ENCODE measurements at regions not wholly inside any gene's neighbourhood (a gene's known extent, or its start where the extent isn't known, plus 50 kb on each side); places are given as distances from the start of the nearest gene placed in this dataset.

DNA sequence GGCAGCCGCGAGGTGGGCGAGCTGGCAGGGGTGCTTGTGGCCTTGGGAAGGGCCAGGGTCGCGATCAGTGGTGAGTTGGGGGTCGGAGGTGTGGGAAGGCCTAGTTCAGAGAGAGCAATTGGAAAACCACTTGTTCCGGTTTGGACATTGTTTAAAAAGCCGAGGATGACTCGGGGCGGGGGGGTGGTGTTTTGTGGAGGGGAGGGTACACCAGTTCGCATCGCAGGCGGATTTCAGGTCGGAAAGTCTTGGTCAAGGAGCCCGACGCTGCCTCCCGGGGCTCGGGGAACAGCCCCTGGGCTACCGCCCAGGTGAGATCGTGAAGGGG is 66.4 kb downstream of the KPNA2 start:
- H3K4me3 ChIP-seq (replicated peaks; ENCODE audit: insufficient read depth, low read length) = peak overlapping the region; percentile 65
- DNase-seq (ENCODE audit: low read depth in 1 of 2, low spot score in 1 of 2) = no peak
- no peaks in the 10 kb centered on the region for H3K27me3 ChIP-seq (ENCODE audit: insufficient read depth, poor library complexity, severe bottlenecking)
- TF ChIP-seq SPI1 (IDR thresholded peaks at IDR 0.05; ENCODE audit: borderline replicate concordance, low read depth) (no peak), GABPA (IDR thresholded peaks at IDR 0.05; ENCODE audit: low read depth) (no peak), POLR2AphosphoS5 (IDR thresholded peaks at IDR 0.05; ENCODE audit: low read depth) (no peak)
- TF ChIP-seq, protein P1, sequence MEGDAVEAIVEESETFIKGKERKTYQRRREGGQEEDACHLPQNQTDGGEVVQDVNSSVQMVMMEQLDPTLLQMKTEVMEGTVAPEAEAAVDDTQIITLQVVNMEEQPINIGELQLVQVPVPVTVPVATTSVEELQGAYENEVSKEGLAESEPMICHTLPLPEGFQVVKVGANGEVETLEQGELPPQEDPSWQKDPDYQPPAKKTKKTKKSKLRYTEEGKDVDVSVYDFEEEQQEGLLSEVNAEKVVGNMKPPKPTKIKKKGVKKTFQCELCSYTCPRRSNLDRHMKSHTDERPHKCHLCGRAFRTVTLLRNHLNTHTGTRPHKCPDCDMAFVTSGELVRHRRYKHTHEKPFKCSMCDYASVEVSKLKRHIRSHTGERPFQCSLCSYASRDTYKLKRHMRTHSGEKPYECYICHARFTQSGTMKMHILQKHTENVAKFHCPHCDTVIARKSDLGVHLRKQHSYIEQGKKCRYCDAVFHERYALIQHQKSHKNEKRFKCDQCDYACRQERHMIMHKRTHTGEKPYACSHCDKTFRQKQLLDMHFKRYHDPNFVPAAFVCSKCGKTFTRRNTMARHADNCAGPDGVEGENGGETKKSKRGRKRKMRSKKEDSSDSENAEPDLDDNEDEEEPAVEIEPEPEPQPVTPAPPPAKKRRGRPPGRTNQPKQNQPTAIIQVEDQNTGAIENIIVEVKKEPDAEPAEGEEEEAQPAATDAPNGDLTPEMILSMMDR (IDR thresholded peaks at IDR 0.05; ENCODE audit: insufficient read depth, low read length) = no peak
- TF ChIP-seq, protein P2, sequence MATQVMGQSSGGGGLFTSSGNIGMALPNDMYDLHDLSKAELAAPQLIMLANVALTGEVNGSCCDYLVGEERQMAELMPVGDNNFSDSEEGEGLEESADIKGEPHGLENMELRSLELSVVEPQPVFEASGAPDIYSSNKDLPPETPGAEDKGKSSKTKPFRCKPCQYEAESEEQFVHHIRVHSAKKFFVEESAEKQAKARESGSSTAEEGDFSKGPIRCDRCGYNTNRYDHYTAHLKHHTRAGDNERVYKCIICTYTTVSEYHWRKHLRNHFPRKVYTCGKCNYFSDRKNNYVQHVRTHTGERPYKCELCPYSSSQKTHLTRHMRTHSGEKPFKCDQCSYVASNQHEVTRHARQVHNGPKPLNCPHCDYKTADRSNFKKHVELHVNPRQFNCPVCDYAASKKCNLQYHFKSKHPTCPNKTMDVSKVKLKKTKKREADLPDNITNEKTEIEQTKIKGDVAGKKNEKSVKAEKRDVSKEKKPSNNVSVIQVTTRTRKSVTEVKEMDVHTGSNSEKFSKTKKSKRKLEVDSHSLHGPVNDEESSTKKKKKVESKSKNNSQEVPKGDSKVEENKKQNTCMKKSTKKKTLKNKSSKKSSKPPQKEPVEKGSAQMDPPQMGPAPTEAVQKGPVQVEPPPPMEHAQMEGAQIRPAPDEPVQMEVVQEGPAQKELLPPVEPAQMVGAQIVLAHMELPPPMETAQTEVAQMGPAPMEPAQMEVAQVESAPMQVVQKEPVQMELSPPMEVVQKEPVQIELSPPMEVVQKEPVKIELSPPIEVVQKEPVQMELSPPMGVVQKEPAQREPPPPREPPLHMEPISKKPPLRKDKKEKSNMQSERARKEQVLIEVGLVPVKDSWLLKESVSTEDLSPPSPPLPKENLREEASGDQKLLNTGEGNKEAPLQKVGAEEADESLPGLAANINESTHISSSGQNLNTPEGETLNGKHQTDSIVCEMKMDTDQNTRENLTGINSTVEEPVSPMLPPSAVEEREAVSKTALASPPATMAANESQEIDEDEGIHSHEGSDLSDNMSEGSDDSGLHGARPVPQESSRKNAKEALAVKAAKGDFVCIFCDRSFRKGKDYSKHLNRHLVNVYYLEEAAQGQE (IDR thresholded peaks at IDR 0.05; ENCODE audit: insufficient replicate concordance, low read depth) = no peak
- no peak overlapping the region for H3K27ac ChIP-seq (replicated peaks)

DNA sequence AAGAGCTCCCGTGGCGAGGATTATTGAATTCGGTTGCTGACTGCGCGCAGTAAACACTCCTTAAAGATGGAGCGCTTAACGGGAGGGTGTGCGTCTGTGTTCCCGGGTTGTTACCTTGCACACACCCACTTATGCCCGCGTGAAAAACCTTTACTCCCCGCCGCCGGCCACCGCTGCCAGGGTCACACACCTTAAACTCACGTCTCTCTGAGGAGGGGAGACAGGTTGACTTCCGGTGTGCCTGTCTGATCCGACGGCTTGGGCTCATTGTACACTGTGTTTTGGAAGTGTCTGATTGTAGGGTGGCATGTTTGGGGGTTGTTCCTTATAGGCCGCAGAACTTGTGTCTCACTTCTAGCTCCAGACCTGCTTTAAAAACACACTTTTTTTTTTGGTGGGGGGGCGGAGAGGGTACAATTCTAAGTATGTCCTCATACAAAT is 66.8 kb downstream of the KPNA2 start:
- Histone ChIP-seq H3K27me3 (ENCODE audit: insufficient read depth, poor library complexity, severe bottlenecking) (no peaks in the 10 kb centered on the region), H3K4me3 (replicated peaks; ENCODE audit: insufficient read depth, low read length) (peak overlapping the region; percentile 65), H3K27ac (replicated peaks) (no peak overlapping the region)
- TF ChIP-seq SPI1 (IDR thresholded peaks at IDR 0.05; ENCODE audit: borderline replicate concordance, low read depth) (no peak), GABPA (IDR thresholded peaks at IDR 0.05; ENCODE audit: low read depth) (no peak), POLR2AphosphoS5 (IDR thresholded peaks at IDR 0.05; ENCODE audit: low read depth) (no peak)
- TF ChIP-seq, protein P1 (IDR thresholded peaks at IDR 0.05; ENCODE audit: insufficient read depth, low read length) = no peak
- TF ChIP-seq, protein P2 (IDR thresholded peaks at IDR 0.05; ENCODE audit: insufficient replicate concordance, low read depth) = no peak
- DNase-seq (ENCODE audit: low read depth in 1 of 2, low spot score in 1 of 2) = no peak

DNA sequence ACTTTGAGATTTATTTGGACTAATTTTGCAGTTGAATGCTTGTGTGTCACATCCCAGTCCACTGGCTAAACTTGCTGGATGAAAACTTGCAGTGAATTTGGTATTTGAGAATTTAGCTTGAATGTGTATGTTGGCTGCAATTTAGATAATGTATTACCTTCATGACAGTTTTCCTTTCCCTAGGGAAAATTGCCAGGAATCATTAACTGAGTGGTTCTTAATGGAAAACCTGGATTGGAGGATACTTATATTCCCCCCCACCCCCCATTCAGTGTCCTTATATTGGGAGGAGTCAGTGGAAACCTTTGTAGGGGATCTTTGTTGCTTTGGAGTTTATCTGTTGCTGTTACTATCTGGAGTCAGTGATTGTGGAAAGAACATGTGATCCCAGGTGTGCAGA is 67.6 kb downstream of the KPNA2 start:
- Histone ChIP-seq H3K27me3 (ENCODE audit: insufficient read depth, poor library complexity, severe bottlenecking) (no peaks in the 10 kb centered on the region), H3K27ac (replicated peaks) (no peak overlapping the region), H3K4me3 (replicated peaks; ENCODE audit: insufficient read depth, low read length) (no peak overlapping the region)
- no peak for TF ChIP-seq POLR2AphosphoS5 (IDR thresholded peaks at IDR 0.05; ENCODE audit: low read depth)
- TF ChIP-seq SPI1 (IDR thresholded peaks at IDR 0.05; ENCODE audit: borderline replicate concordance, low read depth) = no peak
- no peak for TF ChIP-seq GABPA (IDR thresholded peaks at IDR 0.05; ENCODE audit: low read depth)
- TF ChIP-seq, protein P1 (IDR thresholded peaks at IDR 0.05; ENCODE audit: insufficient read depth, low read length) = no peak
- TF ChIP-seq, protein P2 (IDR thresholded peaks at IDR 0.05; ENCODE audit: insufficient replicate concordance, low read depth) = no peak
- no peak for DNase-seq (ENCODE audit: low read depth in 1 of 2, low spot score in 1 of 2)

All from HL-60 (cell line).